Esophagus muscularis mucosa (tissue), 4 donors: ENCODE measurements at regions not wholly inside any gene's neighbourhood (a gene's known extent, or its start where the extent isn't known, plus 50 kb on each side); places are given as distances from the start of the nearest gene placed in this dataset.
"Not testable (repeated sequence)": the region's sequence is repeated elsewhere in the genome, so short reads cannot be mapped to it uniquely, and the experiment has no call there.

Experiments used
- DNase-seq: peaks from one replicate; pipeline ENCODE4 v3.0.0-alpha.2; 2017; ENCODE audit errors: extremely low spot score
- H3K27ac ChIP-seq, 4 donors: fragments of 200-600 bp; sonication (generic); replicated peaks in 1 of 4; 1 replicate in 3 of 4; 2 replicates in 1 of 4; pipeline ENCODE4 v1.5.1; 2016 to 2019; ENCODE audit warnings: mild to moderate bottlenecking in 1 of 4
- H3K27me3 ChIP-seq, 4 donors: fragments of 200-600 bp; sonication (generic); one replicate each; pipeline versions ENCODE4 v1.5.1 to v1.6.0; 2016 to 2019
- H3K36me3 ChIP-seq, 4 donors: fragments of 200-600 bp; sonication (generic); one replicate each; pipeline ENCODE4 v1.5.1; 2016 to 2019
- H3K4me1 ChIP-seq, 4 donors: fragments of 200-600 bp; sonication (generic); one replicate each; pipeline ENCODE4 v1.5.1; 2016 to 2019
- H3K4me3 ChIP-seq, 4 donors: fragments of 200-600 bp; sonication (generic); 1 replicate in 2 of 4; 2 replicates in 2 of 4; pipeline ENCODE4 v1.5.1; 2016 to 2019; ENCODE audit warnings: mild to moderate bottlenecking in 4 of 4, moderate library complexity in 1 of 4
- H3K9me3 ChIP-seq, 4 donors: fragments of 200-600 bp; sonication (generic); 1 replicate in 3 of 4; 2 replicates in 1 of 4; pipeline ENCODE4 v1.5.1; 2016 to 2019
- EP300 ChIP-seq: sonication (generic); formaldehyde crosslinking; IDR thresholded peaks from one replicate; pipeline ENCODE4 v1.6.1; 2017; ENCODE audit warnings: antibody characterized with exemption
- POLR2A ChIP-seq: fragments of 450-650 bp; IDR thresholded peaks from one replicate; pipeline ENCODE4 v1.6.1; 2017; ENCODE audit warnings: antibody characterized with exemption, moderate library complexity, mild to moderate bottlenecking, low read depth
- POLR2AphosphoS5 ChIP-seq, 2 donors: sonication (generic); formaldehyde crosslinking; IDR thresholded peaks; one replicate each; pipeline ENCODE4 v1.6.1; 2017; ENCODE audit warnings: antibody characterized with exemption in 2 of 2
- WGBS: methylation state at CpG from one replicate; pipeline ENCODE4 v1.1.5; 2018; 5-methylcytosine and 5-hydroxymethylcytosine counted together
- intact Hi-C: fragments of 100-400 bp; cut with DNase I; formaldehyde crosslinking; loops from one replicate; pipeline ENCODE4 v1.15.1; 2023
- TF ChIP-seq, protein P1 (sequence below), 3 experiments: fragments of 200-600 bp in 2 of 3; fragments of 450-650 bp in 1 of 3; sonication (generic) in 2 of 3; IDR thresholded peaks; one replicate each; pipeline ENCODE4 v1.5.1; 2017 to 2019; ENCODE audit warnings: antibody characterized with exemption in 3 of 3, mild to moderate bottlenecking in 2 of 3, moderate library complexity in 1 of 3

DNA sequence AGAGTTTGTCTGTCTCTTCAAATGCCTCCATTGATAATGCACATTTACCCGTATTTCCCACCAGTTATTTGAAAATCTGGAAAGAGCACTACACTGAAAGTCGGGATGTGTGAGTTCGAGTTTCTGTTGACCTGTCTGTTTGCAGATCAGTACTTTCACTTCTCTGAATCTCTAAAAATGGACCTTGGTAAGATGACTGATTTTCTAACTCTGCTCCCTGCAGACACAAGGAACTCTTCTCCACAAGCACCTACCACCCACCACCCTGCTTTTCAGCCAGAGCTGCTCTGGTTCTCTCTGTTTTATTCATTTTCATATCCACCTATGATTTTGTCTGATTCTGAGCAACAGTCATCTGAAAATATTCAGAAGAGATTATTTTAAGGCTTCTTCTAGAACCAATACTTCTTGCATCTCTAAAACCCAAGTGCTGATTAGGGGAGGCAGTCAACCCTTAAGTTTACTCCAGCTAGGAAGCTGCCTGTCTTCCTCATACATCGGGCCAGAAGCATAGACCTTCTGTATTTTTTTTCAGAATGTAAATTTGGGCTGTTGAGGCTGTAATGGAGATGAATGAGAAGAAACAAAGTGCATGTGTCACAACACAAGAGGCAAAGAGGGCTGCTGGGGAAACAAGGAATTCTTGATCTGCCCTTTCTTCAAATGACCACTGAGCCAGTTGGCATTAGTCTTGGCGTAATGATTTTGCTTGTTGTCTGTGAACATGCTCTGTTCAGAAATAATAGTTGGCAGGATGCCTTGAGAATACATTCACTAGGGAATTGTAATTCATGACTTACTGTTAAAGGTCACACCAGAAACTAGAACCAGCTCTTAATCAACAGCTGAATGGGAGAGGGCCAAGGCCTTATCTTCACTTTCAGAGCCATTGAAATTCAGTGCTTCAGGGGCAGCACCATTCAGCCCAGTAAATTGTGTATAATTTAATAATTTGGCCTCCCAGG is 85.4 kb upstream of the MYLIP start:
- TF ChIP-seq EP300 (no peak), POLR2A (no peak)
- Histone ChIP-seq H3K4me3 (no peak overlapping the region), H3K9me3 (peaks cover 0 to 7% (median 3%) of the 10 kb centered on the region in 4 donors), H3K36me3 (no peaks in the 10 kb centered on the region), H3K27me3 (no peaks in the 10 kb centered on the region), H3K27ac (no peak overlapping the region), H3K4me1 (no peaks in the 10 kb centered on the region)
- intact Hi-C loops: no loop called here
- 87% methylated on average over 5 of the region's 5 CpGs for WGBS
- no peak for DNase-seq

DNA sequence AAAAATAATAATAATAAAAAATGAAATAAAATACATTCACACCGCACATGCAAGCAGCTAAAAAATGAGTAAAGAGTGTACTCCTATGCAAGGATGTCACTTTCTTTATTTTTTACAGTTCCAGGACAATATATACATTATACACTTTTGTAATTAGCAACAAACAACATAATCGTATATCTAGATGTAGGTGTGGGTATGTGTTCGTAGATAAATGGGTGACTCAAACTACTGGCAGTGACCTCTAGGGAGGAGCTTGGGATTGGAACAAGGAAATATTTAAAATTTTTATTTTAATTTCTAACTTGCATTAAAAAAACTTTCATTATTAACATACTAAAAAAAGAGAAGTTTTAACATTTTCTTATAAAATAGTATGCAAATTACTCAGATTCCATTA is 86.1 kb upstream of the MYLIP start:
- no peak for DNase-seq
- intact Hi-C loops: no loop called here
- TF ChIP-seq, protein P1, sequence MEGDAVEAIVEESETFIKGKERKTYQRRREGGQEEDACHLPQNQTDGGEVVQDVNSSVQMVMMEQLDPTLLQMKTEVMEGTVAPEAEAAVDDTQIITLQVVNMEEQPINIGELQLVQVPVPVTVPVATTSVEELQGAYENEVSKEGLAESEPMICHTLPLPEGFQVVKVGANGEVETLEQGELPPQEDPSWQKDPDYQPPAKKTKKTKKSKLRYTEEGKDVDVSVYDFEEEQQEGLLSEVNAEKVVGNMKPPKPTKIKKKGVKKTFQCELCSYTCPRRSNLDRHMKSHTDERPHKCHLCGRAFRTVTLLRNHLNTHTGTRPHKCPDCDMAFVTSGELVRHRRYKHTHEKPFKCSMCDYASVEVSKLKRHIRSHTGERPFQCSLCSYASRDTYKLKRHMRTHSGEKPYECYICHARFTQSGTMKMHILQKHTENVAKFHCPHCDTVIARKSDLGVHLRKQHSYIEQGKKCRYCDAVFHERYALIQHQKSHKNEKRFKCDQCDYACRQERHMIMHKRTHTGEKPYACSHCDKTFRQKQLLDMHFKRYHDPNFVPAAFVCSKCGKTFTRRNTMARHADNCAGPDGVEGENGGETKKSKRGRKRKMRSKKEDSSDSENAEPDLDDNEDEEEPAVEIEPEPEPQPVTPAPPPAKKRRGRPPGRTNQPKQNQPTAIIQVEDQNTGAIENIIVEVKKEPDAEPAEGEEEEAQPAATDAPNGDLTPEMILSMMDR (IDR thresholded peaks at IDR 0.05): no peak
- no peak for TF ChIP-seq POLR2AphosphoS5 (IDR thresholded peaks at IDR 0.05)
- TF ChIP-seq EP300: no peak
- TF ChIP-seq POLR2A: no peak
- Histone ChIP-seq H3K9me3 (peaks cover 0 to 7% (median 3%) of the 10 kb centered on the region in 4 donors), H3K4me3 (no peak overlapping the region), H3K27me3 (no peaks in the 10 kb centered on the region), H3K4me1 (no peaks in the 10 kb centered on the region), H3K27ac (no peak overlapping the region), H3K36me3 (no peaks in the 10 kb centered on the region)
- 88% methylated on average over 3 of the region's 3 CpGs for WGBS

DNA sequence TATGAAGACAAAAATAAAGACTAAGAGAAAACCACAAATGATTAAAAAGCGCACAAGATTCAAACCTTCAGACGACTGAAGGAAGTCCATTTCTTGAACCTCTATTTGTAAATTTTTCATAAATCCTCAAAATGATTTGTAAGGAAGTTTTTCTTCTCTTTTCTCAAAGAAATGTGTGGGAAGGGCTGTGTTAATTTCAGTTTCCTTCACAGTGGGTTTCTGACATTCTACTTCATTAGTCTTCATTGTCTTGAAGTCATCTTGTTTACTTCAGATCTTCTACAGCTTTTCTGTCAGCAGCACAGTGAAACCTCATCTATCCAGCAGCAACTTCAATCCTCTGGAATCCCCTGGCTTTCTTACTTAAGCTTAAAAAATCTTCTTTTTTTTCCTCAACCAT is 87.6 kb upstream of the MYLIP start:
- TF ChIP-seq POLR2AphosphoS5 (IDR thresholded peaks at IDR 0.05) (no peak), EP300 (no peak), POLR2A (no peak)
- TF ChIP-seq, protein P1 (IDR thresholded peaks at IDR 0.05): no peak

DNA sequence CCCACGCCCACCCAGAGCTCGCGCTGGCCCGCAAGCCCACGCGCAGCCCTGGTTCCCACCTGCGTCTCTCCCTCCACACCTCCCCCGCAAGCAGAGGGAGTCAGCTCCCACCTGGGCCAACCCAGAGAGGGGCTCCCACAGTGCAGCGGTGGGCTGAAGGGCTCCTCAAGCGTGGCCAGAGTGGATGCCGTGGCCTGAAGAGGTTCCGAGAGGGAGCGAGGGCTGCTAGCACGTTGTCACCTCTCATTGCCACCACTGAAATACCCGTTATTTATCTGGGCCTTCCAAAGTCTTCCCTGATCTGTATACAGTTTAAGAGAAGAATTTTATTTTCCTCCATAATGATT is 88.3 kb upstream of the MYLIP start:
- WGBS: 93% methylated on average over 9 of the region's 15 CpGs
- Histone ChIP-seq H3K4me3 (no peak overlapping the region), H3K36me3 (no peaks in the 10 kb centered on the region), H3K27ac (no peak overlapping the region), H3K4me1 (no peaks in the 10 kb centered on the region), H3K9me3 (peaks cover 0 to 7% (median 3%) of the 10 kb centered on the region in 4 donors), H3K27me3 (no peaks in the 10 kb centered on the region)
- no peak for TF ChIP-seq EP300
- TF ChIP-seq POLR2A: no peak
- TF ChIP-seq, protein P1 (IDR thresholded peaks at IDR 0.05): no peak
- TF ChIP-seq POLR2AphosphoS5 (IDR thresholded peaks at IDR 0.05): no peak
- no peak for DNase-seq
- intact Hi-C loops: no loop called here

More for the DNA sequence above, 87.6 kb upstream of the MYLIP start:
- no peaks in the 10 kb centered on the region for H3K4me1 ChIP-seq
- H3K27me3 ChIP-seq: no peaks in the 10 kb centered on the region
- no peaks in the 10 kb centered on the region for H3K36me3 ChIP-seq
- no peak overlapping the region for H3K27ac ChIP-seq
- no peak overlapping the region for H3K4me3 ChIP-seq
- 77% methylated on average over 2 of the region's 2 CpGs for WGBS
- H3K9me3 ChIP-seq: peaks cover 0 to 7% (median 3%) of the 10 kb centered on the region in 4 donors
- intact Hi-C loops: no loop called here
- no peak for DNase-seq

DNA sequence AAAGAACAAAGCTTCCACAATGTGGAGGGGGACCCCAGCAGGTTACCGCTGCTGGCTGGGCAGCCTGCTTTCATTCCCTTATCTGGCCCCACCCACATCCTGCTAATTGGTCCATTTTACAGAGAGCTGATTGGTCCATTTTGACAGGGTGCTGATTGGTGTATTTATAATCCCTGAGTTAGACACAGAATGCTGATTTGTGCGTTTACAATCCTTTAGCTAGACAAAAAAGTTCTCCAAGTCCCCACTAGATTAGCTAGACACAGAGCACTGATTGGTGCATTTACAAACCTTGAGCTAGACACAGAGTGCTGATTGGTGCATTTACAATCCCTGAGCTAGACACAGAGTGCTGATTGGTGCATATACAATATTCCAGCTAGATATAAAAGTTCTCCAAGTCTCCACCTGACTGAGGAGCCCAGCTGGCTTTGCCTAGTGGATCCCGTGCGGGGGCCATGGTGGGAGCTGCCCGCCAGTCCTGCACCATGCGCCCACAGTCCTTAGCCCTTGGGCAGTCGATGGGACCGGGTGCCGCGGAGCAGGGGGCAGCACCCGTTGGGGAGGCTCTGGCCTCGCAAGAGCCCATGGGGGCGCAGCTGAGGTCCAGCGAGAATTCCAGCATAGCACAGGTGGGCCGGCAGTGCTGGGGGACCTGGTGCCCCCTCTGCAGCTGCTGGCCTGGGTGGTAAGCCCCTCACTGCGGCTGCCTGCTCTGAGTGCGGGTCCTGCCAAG is 88.8 kb upstream of the MYLIP start:
- H3K9me3 ChIP-seq, DNase-seq, H3K27me3 ChIP-seq, H3K36me3 ChIP-seq, H3K27ac ChIP-seq, H3K4me1 ChIP-seq, intact Hi-C loops, H3K4me3 ChIP-seq: not testable (repeated sequence)
- 96% methylated on average over 7 of the region's 17 CpGs for WGBS
